Parathyroid adenoma (tissue), 2 donors: ENCODE measurements at regions not wholly inside any gene's neighbourhood (a gene's known extent, or its start where the extent isn't known, plus 50 kb on each side); places are given as distances from the start of the nearest gene placed in this dataset.

Source experiments
- H2AFZ ChIP-seq: fragments of 300-600 bp; sonication (generic); one replicate; pipeline ENCODE4 v1.7.0; 2017; ENCODE audit warnings: antibody characterized with exemption, mild to moderate bottlenecking
- H3K27ac ChIP-seq: fragments of 300-600 bp; sonication (generic); one replicate; pipeline ENCODE4 v1.7.0; 2017
- H3K27me3 ChIP-seq: fragments of 300-600 bp; sonication (generic); one replicate; pipeline ENCODE4 v1.7.0; 2017; ENCODE audit warnings: low read length; ENCODE audit not compliant: control insufficient read depth, insufficient read depth
- H3K36me3 ChIP-seq: fragments of 300-600 bp; sonication (generic); one replicate; pipeline ENCODE4 v1.7.0; 2017; ENCODE audit warnings: low read length; ENCODE audit not compliant: control insufficient read depth, insufficient read depth
- H3K4me1 ChIP-seq: fragments of 300-600 bp; sonication (generic); one replicate; pipeline ENCODE4 v1.7.0; 2017; ENCODE audit warnings: control low read depth
- H3K4me2 ChIP-seq: fragments of 300-600 bp; sonication (generic); one replicate; pipeline ENCODE4 v1.7.0; 2017; ENCODE audit warnings: low read length
- H3K4me3 ChIP-seq: fragments of 300-600 bp; sonication (generic); one replicate; pipeline ENCODE4 v1.7.0; 2017; ENCODE audit warnings: low read depth, low read length
- H3K79me2 ChIP-seq: fragments of 300-600 bp; sonication (generic); one replicate; pipeline ENCODE4 v1.7.0; 2017; ENCODE audit warnings: control low read depth
- H3K9ac ChIP-seq: fragments of 300-600 bp; sonication (generic); one replicate; pipeline ENCODE4 v1.7.0; 2017; ENCODE audit warnings: mild to moderate bottlenecking
- H3K9me3 ChIP-seq: fragments of 300-600 bp; sonication (generic); one replicate; pipeline ENCODE4 v1.7.0; 2017; ENCODE audit warnings: low read length; ENCODE audit not compliant: control insufficient read depth
- TF ChIP-seq, protein P1 (sequence below): fragments of 300-600 bp; sonication (generic); IDR thresholded peaks from one replicate; pipeline ENCODE4 v1.7.0; 2017; ENCODE audit warnings: antibody characterized with exemption, mild to moderate bottlenecking
- donor health status: primary hyperparathyroidism.

DNA sequence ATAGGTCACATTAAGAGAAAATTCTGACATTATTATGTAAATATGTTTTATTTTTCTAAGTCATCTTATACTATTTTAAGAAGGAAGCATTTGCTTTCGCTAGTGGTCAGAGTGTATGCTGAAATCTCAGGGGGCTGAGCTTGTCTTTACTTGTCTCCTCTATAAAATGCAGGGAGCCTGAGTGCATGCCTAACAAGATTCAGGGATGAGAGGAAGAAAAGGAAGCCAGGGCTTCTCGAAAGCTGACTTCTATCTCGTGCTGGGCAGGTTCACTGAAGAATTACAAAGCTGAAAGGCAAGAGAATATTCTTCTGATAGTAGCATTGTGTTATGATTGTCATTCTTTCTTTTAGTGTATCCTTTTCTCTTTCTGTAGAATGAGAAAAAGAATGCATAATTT, 467.4 kb downstream of the SOX11 start:
- TF ChIP-seq, protein P1, sequence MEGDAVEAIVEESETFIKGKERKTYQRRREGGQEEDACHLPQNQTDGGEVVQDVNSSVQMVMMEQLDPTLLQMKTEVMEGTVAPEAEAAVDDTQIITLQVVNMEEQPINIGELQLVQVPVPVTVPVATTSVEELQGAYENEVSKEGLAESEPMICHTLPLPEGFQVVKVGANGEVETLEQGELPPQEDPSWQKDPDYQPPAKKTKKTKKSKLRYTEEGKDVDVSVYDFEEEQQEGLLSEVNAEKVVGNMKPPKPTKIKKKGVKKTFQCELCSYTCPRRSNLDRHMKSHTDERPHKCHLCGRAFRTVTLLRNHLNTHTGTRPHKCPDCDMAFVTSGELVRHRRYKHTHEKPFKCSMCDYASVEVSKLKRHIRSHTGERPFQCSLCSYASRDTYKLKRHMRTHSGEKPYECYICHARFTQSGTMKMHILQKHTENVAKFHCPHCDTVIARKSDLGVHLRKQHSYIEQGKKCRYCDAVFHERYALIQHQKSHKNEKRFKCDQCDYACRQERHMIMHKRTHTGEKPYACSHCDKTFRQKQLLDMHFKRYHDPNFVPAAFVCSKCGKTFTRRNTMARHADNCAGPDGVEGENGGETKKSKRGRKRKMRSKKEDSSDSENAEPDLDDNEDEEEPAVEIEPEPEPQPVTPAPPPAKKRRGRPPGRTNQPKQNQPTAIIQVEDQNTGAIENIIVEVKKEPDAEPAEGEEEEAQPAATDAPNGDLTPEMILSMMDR: no peak
- Histone ChIP-seq H3K27ac (no peak overlapping the region), H3K4me3 (no peak overlapping the region), H3K9me3 (no peaks in the 10 kb centered on the region), H3K4me1 (no peaks in the 10 kb centered on the region), H3K4me2 (no peak overlapping the region), H3K9ac (no peak overlapping the region), H3K36me3 (no peaks in the 10 kb centered on the region), H3K79me2 (no peaks in the 10 kb centered on the region), H2AFZ (no peak overlapping the region), H3K27me3 (no peaks in the 10 kb centered on the region)

DNA sequence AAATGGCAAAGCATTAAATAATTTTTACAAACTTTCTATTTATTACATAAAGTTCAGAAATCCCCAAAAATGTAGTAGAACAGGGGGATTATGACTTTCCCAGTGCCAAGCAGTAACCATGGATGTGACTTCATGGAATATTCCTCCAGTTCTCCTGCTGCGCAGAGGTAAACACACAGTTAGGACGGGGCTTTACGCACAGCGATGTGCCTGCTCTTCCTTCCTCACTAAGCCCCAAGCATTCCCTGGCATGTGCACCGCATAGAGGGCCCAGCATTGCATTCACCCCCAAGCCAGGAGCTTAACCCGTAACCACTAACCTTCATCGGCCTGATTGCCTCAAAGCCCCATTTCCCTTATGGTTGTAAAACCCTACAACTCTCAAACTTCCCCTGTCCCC, 471.7 kb downstream of the SOX11 start:
- TF ChIP-seq, protein P1: no peak
- Histone ChIP-seq H3K9ac (no peak overlapping the region), H3K9me3 (no peaks in the 10 kb centered on the region), H2AFZ (no peak overlapping the region), H3K36me3 (no peaks in the 10 kb centered on the region), H3K79me2 (no peaks in the 10 kb centered on the region), H3K4me3 (no peak overlapping the region), H3K27me3 (no peaks in the 10 kb centered on the region), H3K4me1 (no peaks in the 10 kb centered on the region), H3K4me2 (no peak overlapping the region), H3K27ac (no peak overlapping the region)

DNA sequence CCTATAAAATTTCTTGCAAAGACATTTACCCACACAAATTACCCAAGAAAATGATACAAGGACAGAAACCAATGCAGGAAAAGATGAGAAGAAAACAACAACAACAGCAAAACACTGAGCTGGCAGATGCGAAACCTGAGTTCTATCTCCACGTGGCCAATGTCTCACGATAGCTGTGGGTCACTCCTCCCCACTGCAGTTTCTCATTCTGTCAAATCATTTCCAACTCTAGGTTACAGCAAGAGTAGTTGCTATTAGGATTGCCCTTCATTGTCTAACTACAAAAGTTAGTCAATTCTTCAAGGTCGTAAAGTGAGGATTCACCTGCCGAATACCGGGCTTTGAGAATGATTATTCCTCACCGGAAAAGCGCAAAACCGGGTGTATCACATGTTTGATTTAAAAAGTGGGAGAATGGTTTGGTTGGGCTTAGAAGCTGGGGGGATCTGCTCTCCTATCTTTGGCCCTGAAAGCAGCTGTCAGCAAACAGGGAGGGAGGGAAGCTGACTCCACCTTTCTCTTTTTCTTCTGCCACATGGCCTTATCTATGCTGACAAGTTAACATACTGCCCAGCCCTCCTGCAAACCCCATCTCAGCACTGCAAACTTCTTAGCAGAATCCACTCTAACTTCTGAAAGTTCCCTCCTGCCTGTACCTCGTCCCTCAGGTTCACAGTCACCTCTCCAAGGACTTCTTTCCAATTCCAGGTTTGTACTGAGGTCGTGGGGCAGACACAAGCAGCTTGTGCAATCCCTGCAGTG, 473.0 kb downstream of the SOX11 start:
- Histone ChIP-seq H3K36me3 (no peaks in the 10 kb centered on the region), H3K4me2 (no peak overlapping the region), H3K27ac (no peak overlapping the region), H3K79me2 (no peaks in the 10 kb centered on the region), H2AFZ (no peak overlapping the region), H3K27me3 (no peaks in the 10 kb centered on the region), H3K4me3 (no peak overlapping the region), H3K9me3 (no peaks in the 10 kb centered on the region), H3K4me1 (no peaks in the 10 kb centered on the region), H3K9ac (no peak overlapping the region)
- TF ChIP-seq, protein P1: no peak

DNA sequence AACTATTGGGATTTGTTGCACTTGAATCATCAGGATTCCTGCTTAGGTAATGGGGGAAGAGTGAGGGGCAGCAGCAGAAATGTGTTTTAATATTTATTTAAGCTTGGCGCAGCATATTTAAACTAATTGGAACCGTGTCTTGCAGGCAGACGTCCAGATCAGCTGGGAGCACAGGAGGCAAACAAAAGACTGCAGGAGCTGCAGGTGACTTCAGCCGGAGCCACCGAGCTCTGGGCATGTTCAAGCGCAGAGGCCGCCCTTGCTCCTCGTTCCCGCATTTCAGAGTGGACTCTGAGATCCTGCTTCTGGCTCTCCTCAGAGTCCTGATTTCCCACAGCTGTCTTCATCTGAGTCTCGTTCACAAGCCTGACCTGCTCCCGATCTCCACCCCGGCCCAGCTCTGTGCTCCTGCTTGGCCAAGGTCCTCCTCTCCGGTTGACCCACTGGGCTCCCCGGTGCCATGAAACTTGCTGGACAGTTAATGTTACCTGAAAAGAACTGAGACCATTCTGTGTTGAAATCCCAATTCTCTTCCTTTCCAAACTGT, 475.5 kb downstream of the SOX11 start:
- Histone ChIP-seq H3K9ac (no peak overlapping the region), H2AFZ (no peak overlapping the region), H3K79me2 (no peaks in the 10 kb centered on the region), H3K27ac (no peak overlapping the region), H3K9me3 (no peaks in the 10 kb centered on the region), H3K4me1 (no peaks in the 10 kb centered on the region), H3K4me2 (no peak overlapping the region), H3K36me3 (no peaks in the 10 kb centered on the region), H3K27me3 (no peaks in the 10 kb centered on the region), H3K4me3 (no peak overlapping the region)
- TF ChIP-seq, protein P1: no peak

DNA sequence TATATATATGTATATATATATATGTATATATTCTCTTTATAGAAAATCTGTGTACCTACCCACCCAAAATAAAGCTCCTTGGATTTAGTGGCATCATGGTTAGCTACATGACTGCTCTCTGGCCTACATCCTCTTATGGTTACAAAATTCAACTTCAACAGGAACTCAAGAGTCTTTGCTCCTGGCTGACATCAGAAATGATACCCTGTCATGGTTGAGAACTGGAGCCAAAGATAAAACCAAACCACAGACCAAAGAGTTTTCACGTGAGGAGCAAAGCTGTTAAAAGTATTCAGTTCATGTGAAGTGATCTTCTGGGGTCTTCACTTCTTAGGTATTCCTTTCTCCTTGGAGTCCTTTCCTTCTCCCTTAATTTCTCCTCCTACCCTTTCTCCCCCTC, 476.3 kb downstream of the SOX11 start:
- no peak overlapping the region for H3K27ac ChIP-seq
- no peaks in the 10 kb centered on the region for H3K27me3 ChIP-seq
- H3K9me3 ChIP-seq: no peaks in the 10 kb centered on the region
- H3K9ac ChIP-seq: no peak overlapping the region
- H3K4me3 ChIP-seq: no peak overlapping the region
- H3K4me2 ChIP-seq: no peak overlapping the region
- no peaks in the 10 kb centered on the region for H3K36me3 ChIP-seq
- TF ChIP-seq, protein P1: no peak
- H3K79me2 ChIP-seq: no peaks in the 10 kb centered on the region
- no peak overlapping the region for H2AFZ ChIP-seq
- no peaks in the 10 kb centered on the region for H3K4me1 ChIP-seq
